ENCODE measurements at regions not wholly inside any gene's neighbourhood (a gene's known extent, or its start where the extent isn't known, plus 50 kb on each side); places are given as distances from the start of the nearest gene placed in this dataset.

DNA sequence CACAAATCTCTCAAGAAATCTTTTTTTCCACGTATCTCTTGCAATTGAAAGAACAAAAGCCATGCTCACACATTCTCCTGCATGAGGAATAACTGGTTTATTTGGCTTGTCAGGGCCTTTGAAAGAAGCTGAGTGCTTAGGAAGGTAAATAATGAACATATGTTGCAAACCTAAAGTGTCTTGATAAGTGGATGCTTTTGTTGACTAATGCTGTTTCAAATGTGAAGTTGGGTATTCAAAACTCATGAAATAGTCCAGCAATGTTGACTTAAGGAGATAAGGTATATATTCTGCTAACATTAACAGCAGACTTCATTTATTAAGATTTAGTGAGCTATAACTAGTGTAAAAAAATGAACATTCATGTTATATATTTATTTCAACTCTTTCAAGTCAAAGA is 1792.7 kb upstream of the MIR17HG start:
- no peak for TF ChIP-seq POLR2A (IDR thresholded peaks at IDR 0.05)
- TF ChIP-seq, protein P1, sequence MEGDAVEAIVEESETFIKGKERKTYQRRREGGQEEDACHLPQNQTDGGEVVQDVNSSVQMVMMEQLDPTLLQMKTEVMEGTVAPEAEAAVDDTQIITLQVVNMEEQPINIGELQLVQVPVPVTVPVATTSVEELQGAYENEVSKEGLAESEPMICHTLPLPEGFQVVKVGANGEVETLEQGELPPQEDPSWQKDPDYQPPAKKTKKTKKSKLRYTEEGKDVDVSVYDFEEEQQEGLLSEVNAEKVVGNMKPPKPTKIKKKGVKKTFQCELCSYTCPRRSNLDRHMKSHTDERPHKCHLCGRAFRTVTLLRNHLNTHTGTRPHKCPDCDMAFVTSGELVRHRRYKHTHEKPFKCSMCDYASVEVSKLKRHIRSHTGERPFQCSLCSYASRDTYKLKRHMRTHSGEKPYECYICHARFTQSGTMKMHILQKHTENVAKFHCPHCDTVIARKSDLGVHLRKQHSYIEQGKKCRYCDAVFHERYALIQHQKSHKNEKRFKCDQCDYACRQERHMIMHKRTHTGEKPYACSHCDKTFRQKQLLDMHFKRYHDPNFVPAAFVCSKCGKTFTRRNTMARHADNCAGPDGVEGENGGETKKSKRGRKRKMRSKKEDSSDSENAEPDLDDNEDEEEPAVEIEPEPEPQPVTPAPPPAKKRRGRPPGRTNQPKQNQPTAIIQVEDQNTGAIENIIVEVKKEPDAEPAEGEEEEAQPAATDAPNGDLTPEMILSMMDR (IDR thresholded peaks at IDR 0.05): no peak
- TF ChIP-seq EP300 (IDR thresholded peaks at IDR 0.05): no peak
- TF ChIP-seq POLR2AphosphoS5 (IDR thresholded peaks at IDR 0.05): no peak

Data from gastroesophageal sphincter (tissue), 3 donors.